ENCODE measurements at regions not wholly inside any gene's neighbourhood (a gene's known extent, or its start where the extent isn't known, plus 50 kb on each side); places are given as distances from the start of the nearest gene placed in this dataset.

DNA sequence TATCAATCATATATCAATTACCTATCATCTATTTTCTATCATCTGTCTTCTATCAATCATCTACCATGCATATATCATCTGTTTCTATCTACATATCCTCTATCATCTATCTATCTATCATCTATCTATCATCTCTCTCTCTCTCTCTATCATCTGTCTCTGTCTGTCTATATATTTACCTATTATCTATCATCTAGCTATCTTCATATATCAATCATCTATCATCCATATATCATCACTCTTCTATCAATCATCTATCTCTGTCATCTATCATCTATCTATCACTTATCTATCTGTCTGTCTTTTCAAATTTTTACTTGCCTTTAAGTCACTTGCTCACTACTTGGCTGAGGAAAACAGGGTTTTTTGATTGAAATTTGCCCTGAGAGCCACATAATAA lies 592.3 kb downstream of the DCDC2C start:
- H3K36me3 Mint-ChIP-seq (ENCODE audit: low read depth) = no peaks in the 10 kb centered on the region
- H3K9me3 Mint-ChIP-seq = peaks cover 4% of the 10 kb centered on the region
- ATAC-seq (ENCODE audit: low read depth) (no peak), DNase-seq (no peak)
- TF ChIP-seq, protein P1, sequence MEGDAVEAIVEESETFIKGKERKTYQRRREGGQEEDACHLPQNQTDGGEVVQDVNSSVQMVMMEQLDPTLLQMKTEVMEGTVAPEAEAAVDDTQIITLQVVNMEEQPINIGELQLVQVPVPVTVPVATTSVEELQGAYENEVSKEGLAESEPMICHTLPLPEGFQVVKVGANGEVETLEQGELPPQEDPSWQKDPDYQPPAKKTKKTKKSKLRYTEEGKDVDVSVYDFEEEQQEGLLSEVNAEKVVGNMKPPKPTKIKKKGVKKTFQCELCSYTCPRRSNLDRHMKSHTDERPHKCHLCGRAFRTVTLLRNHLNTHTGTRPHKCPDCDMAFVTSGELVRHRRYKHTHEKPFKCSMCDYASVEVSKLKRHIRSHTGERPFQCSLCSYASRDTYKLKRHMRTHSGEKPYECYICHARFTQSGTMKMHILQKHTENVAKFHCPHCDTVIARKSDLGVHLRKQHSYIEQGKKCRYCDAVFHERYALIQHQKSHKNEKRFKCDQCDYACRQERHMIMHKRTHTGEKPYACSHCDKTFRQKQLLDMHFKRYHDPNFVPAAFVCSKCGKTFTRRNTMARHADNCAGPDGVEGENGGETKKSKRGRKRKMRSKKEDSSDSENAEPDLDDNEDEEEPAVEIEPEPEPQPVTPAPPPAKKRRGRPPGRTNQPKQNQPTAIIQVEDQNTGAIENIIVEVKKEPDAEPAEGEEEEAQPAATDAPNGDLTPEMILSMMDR (IDR thresholded peaks at IDR 0.05) = no peak
- ChIA-PET CTCF (no interaction called here), POLR2A (no interaction called here)
- no peaks in the 10 kb centered on the region for H3K27me3 Mint-ChIP-seq
- H3K4me1 Mint-ChIP-seq = peaks cover 37% of the 10 kb centered on the region
- H3K4me3 Mint-ChIP-seq = no peak overlapping the region
- no peak overlapping the region for H3K27ac Mint-ChIP-seq
- intact Hi-C loops (cut with micrococcal nuclease) = no loop called here

DNA sequence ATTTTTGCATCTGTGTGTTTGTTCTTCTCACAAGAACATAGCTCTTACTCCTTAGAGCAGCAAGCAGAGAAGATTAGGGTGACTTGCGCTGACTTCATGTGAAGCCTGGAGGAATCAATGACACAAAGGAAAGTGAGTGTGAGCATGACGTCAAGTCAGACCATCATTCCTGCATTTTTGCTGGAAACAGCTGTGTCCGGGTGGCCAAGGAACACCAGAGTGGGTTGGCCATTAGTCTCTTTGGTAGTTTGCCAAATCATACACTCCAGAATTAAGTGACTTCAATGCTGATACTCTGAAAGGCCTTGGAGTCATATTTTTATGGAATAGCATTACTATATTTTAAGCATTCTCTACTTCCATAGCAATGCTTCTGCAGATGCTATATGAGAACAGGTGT lies 597.2 kb downstream of the DCDC2C start:
- H3K4me1 Mint-ChIP-seq = peaks cover 17% of the 10 kb centered on the region
- no peak overlapping the region for H3K27ac Mint-ChIP-seq
- ATAC-seq (ENCODE audit: low read depth) = no peak
- H3K9me3 Mint-ChIP-seq = peaks cover 5% of the 10 kb centered on the region
- no peak overlapping the region for H3K4me3 Mint-ChIP-seq
- H3K27me3 Mint-ChIP-seq = no peaks in the 10 kb centered on the region
- ChIA-PET POLR2A (no interaction called here), CTCF (no interaction called here)
- TF ChIP-seq, protein P1 (IDR thresholded peaks at IDR 0.05) = no peak
- H3K36me3 Mint-ChIP-seq (ENCODE audit: low read depth) = no peaks in the 10 kb centered on the region
- no peak for DNase-seq
- intact Hi-C loops (cut with micrococcal nuclease) = no loop called here

DNA sequence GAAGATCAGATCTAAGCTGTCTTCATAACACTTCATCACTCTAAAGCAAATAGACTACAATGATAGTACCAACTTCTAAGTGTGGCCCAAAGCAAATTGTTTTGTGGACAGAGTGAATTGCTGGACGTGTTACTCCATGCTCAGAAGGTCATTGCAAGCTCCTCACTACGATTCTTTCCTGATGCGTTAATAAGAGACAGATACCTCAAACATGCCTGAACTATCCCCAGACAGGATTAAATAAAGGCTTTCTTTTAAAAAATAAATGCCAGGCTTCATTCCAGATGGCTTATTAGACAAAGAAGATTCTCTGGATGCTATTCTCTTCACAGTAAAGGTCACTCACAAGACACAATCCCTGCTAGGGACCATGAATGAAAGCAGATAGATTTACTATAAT lies 621.2 kb downstream of the DCDC2C start:
- intact Hi-C loops (cut with micrococcal nuclease) = no loop called here
- DNase-seq = no peak
- Mint-ChIP-seq H3K27me3 (no peaks in the 10 kb centered on the region), H3K36me3 (ENCODE audit: low read depth) (no peaks in the 10 kb centered on the region), H3K9me3 (peaks cover 3% of the 10 kb centered on the region), H3K4me3 (no peak overlapping the region), H3K27ac (no peak overlapping the region), H3K4me1 (no peaks in the 10 kb centered on the region)
- CTCF ChIA-PET = no interaction called here
- no peak for ATAC-seq (ENCODE audit: low read depth)
- POLR2A ChIA-PET = no interaction called here
- TF ChIP-seq, protein P1 (IDR thresholded peaks at IDR 0.05) = no peak

DNA sequence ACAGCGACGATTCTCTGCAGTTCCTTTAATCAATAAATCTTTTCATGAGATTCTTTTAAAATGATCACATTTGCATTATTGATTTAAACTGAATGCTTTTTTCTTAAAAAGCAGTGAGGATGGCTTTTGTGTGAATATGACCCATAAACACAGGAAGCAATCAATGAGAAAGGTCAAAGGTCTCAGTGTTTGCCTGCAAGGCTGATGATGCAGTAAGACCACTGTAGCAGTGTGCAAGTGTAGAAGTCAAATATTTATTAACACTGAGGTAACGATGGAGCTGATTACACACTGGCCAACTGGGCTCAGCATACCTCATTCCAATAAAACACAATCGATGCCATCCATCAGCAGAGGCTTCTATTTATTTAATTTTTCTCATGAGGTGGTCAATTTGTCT lies 633.5 kb downstream of the DCDC2C start:
- ChIA-PET CTCF (no interaction called here), POLR2A (no interaction called here)
- ATAC-seq (ENCODE audit: low read depth) = no peak
- no peaks in the 10 kb centered on the region for H3K9me3 Mint-ChIP-seq
- no peaks in the 10 kb centered on the region for H3K4me1 Mint-ChIP-seq
- no peaks in the 10 kb centered on the region for H3K36me3 Mint-ChIP-seq (ENCODE audit: low read depth)
- H3K27me3 Mint-ChIP-seq = no peaks in the 10 kb centered on the region
- TF ChIP-seq, protein P1 (IDR thresholded peaks at IDR 0.05) = no peak
- H3K27ac Mint-ChIP-seq = no peak overlapping the region
- H3K4me3 Mint-ChIP-seq = no peak overlapping the region
- intact Hi-C loops (cut with micrococcal nuclease) = no loop called here
- DNase-seq = no peak

DNA sequence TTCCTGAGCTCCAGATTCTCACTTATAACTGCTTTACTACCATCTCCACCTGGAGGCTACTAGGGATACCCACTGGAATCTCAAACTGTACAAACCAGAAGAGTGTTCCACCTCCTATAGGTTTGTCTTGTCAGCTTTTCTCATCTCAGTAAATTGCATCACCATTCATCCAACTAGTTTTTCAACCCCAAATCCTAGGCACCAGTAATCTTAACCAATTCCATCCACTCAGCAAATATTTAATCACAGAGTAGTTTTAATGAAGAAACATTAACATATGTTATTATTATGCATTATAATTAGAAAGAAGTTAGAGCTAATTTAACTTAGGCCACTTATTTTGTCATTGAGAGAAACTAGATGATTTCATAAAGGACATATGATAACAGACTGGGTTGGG lies 635.0 kb downstream of the DCDC2C start:
- Mint-ChIP-seq H3K36me3 (ENCODE audit: low read depth) (no peaks in the 10 kb centered on the region), H3K9me3 (peaks cover 7% of the 10 kb centered on the region), H3K27ac (no peak overlapping the region), H3K27me3 (no peaks in the 10 kb centered on the region), H3K4me1 (no peaks in the 10 kb centered on the region), H3K4me3 (no peak overlapping the region)
- ATAC-seq (ENCODE audit: low read depth) (no peak), DNase-seq (no peak)
- POLR2A ChIA-PET = no interaction called here
- intact Hi-C loops (cut with micrococcal nuclease) = no loop called here
- TF ChIP-seq, protein P1 (IDR thresholded peaks at IDR 0.05) = no peak
- CTCF ChIA-PET = no interaction called here

All from activated B cell treated with CpG ODN at 0.5 μM for 24 hours (primary cell).